HCT116 (cell line): ENCODE measurements at regions not wholly inside any gene's neighbourhood (a gene's known extent, or its start where the extent isn't known, plus 50 kb on each side); places are given as distances from the start of the nearest gene placed in this dataset.

Source experiments
- ATAC-seq: fragments of 200-7000 bp; cut with Tn5 transposase; 2 replicates; pipeline ENCODE4 v1.9.1; 2020; ENCODE audit warnings: mild to moderate bottlenecking, moderate library complexity
- BruUV-seq: library from RNA; stranded (reverse); fragments of 400-500 nt; replicated peaks from 2 replicates; lab custom pipeline; 2021; lab: Mats Ljungman, UMichigan
- CTCF ChIA-PET: fragments of 300-600 bp; sonication (Branson Sonifier 250); formaldehyde crosslinking; loops from one replicate; lab custom pipeline; 2021; ENCODE audit warnings: antibody characterized with exemption; lab: Charles Lee
- POLR2A ChIA-PET: fragments of 300-600, 350-600 bp; sonication (Branson Sonifier 250); formaldehyde crosslinking; loops from one replicate; lab custom pipeline; 2021; ENCODE audit warnings: antibody characterized with exemption; lab: Charles Lee
- RAD21 ChIA-PET, 2 experiments: fragments of 300-600 bp; sonication (Branson Sonifier 250); formaldehyde crosslinking; loops; one replicate each; lab custom pipeline; 2023; ENCODE audit warnings: low total read pairs in 2 of 2; ENCODE audit not compliant: uncharacterized antibody in 2 of 2, unreplicated experiment in 2 of 2, low non-redundant PET in 1 of 2; lab: Charles Lee
- DNase-seq: peaks from one replicate; pipeline ENCODE4 v3.0.0-alpha.2; 2010; ENCODE audit warnings: low read depth, low spot score
- H2AFZ ChIP-seq: fragments of 200-600 bp; shearing (Covaris generic), sonication (generic); 2 replicates; pipeline ENCODE4 v1.6.1; 2017; ENCODE audit warnings: low read depth, mixed run types, mixed read lengths, antibody characterized with exemption, low read length; ENCODE audit not compliant: poor library complexity, severe bottlenecking
- H3K27ac ChIP-seq: 2 replicates; pipeline ENCODE4 v1.5.1; 2012; ENCODE audit warnings: low read depth, low read length
- H3K27me3 ChIP-seq: fragments of 200-600 bp; sonication (generic); 2 replicates; pipeline ENCODE4 v1.6.1; 2016; ENCODE audit warnings: mixed run types, low read length, mixed read lengths; ENCODE audit not compliant: insufficient read depth
- H3K36me3 ChIP-seq, 2 experiments: fragments of 200-500 bp in 1 of 2; fragments of 200-600 bp in 1 of 2; sonication (Bioruptor generic) in 1 of 2; sonication (generic) in 1 of 2; 2 replicates each; pipeline versions ENCODE4 v1.5.1 to v1.6.1; 2014 to 2016; ENCODE audit warnings: low read length in 2 of 2, inconsistent platforms in 1 of 2, mixed read lengths in 1 of 2, mixed run types in 1 of 2; ENCODE audit not compliant: insufficient read depth in 2 of 2, control insufficient read depth in 1 of 2
- H3K4me1 ChIP-seq, 2 experiments: fragments of 200-600 bp in 1 of 2; sonication (generic) in 1 of 2; 2 replicates each; pipeline versions ENCODE4 v1.5.1 to v1.6.1; 2012 to 2017; ENCODE audit warnings: low read length in 2 of 2, inconsistent platforms in 1 of 2, mild to moderate bottlenecking in 1 of 2, mixed read lengths in 1 of 2, mixed run types in 1 of 2, moderate library complexity in 1 of 2; ENCODE audit not compliant: insufficient read depth in 2 of 2, control insufficient read depth in 1 of 2
- H3K4me2 ChIP-seq: fragments of 200-600 bp; sonication (generic); 2 replicates; pipeline ENCODE4 v1.6.1; 2017; ENCODE audit warnings: mixed run types, low read length, mixed read lengths
- H3K4me3 ChIP-seq, 2 experiments: fragments of 200-600 bp in 1 of 2; sonication (generic) in 1 of 2; replicated peaks in 1 of 2; 2 replicates each; pipeline ENCODE4 v1.5.1; 2011 to 2016; ENCODE audit warnings: low read length in 2 of 2, control low read depth in 1 of 2, low read depth in 1 of 2, mild to moderate bottlenecking in 1 of 2, mixed read lengths in 1 of 2, mixed run types in 1 of 2
- H3K79me2 ChIP-seq: fragments of 200-600 bp; sonication (generic); 2 replicates; pipeline ENCODE4 v1.6.1; 2017; ENCODE audit warnings: mild to moderate bottlenecking, mixed run types, low read length, moderate library complexity, mixed read lengths; ENCODE audit not compliant: insufficient read depth
- H3K9ac ChIP-seq: fragments of 200-600 bp; sonication (generic); 2 replicates; pipeline ENCODE4 v1.6.1; 2016; ENCODE audit warnings: low read length, mixed read lengths
- H3K9me2 ChIP-seq: fragments of 200-600 bp; sonication (generic), shearing (Covaris generic); 2 replicates; pipeline ENCODE4 v1.6.1; 2017; ENCODE audit warnings: mixed run types, mild to moderate bottlenecking, moderate library complexity; ENCODE audit not compliant: insufficient read depth
- H3K9me3 ChIP-seq, 2 experiments: fragments of 200-500 bp in 1 of 2; fragments of 200-600 bp in 1 of 2; sonication (Bioruptor generic) in 1 of 2; sonication (generic) in 1 of 2; 2 replicates each; pipeline ENCODE4 v1.6.1; 2014 to 2017; ENCODE audit warnings: low read length in 2 of 2, mixed read lengths in 2 of 2, inconsistent platforms in 1 of 2, low read depth in 1 of 2, mild to moderate bottlenecking in 1 of 2, mixed run types in 1 of 2, moderate library complexity in 1 of 2; ENCODE audit not compliant: control insufficient read depth in 1 of 2, insufficient read depth in 1 of 2
- H4K20me1 ChIP-seq: fragments of 200-600 bp; sonication (generic), shearing (Covaris generic); 2 replicates; pipeline ENCODE4 v1.6.1; 2017; ENCODE audit warnings: mixed run types, mild to moderate bottlenecking, moderate library complexity; ENCODE audit not compliant: insufficient read depth
- CTCF ChIP-seq, 3 experiments: fragments of 200-600 bp in 1 of 3; sonication (generic) in 1 of 3; IDR thresholded peaks in 2 of 3; conservative IDR thresholded peaks in 1 of 3; 2 replicates each; pipeline ENCODE4 v1.5.1; 2012 to 2017; ENCODE audit warnings: low read depth in 2 of 3, low read length in 2 of 3, antibody characterized with exemption in 1 of 3, borderline replicate concordance in 1 of 3, control low read depth in 1 of 3, mild to moderate bottlenecking in 1 of 3, mixed read lengths in 1 of 3, mixed run types in 1 of 3, moderate library complexity in 1 of 3; ENCODE audit not compliant: insufficient read depth in 1 of 3
- EGR1 ChIP-seq: IDR thresholded peaks from 2 replicates; pipeline ENCODE4 v1.6.1; 2012; ENCODE audit warnings: low read depth
- EZH2 ChIP-seq: fragments of 200-600 bp; sonication (generic); IDR thresholded peaks from 2 replicates; pipeline ENCODE4 v1.6.1; 2017; ENCODE audit warnings: antibody characterized with exemption, mixed run types
- EZH2phosphoT487 ChIP-seq: fragments of 200-600 bp; IDR thresholded peaks from 2 replicates; pipeline ENCODE4 v1.6.1; 2018; ENCODE audit warnings: antibody characterized with exemption, borderline replicate concordance
- FOSL1 ChIP-seq: IDR thresholded peaks from 2 replicates; pipeline ENCODE4 v1.6.1; 2012; ENCODE audit warnings: low read depth
- JUND ChIP-seq: IDR thresholded peaks from 2 replicates; pipeline ENCODE4 v1.6.1; 2012
- SIN3A ChIP-seq: IDR thresholded peaks from 2 replicates; pipeline ENCODE4 v1.6.1; 2012; ENCODE audit warnings: low read depth
- SP1 ChIP-seq: IDR thresholded peaks from 2 replicates; pipeline ENCODE4 v1.6.1; 2012; ENCODE audit warnings: low read depth
- SRF ChIP-seq: IDR thresholded peaks from 2 replicates; pipeline ENCODE4 v1.6.1; 2012; ENCODE audit warnings: low read depth
- TCF7L2 ChIP-seq: IDR thresholded peaks from 2 replicates; pipeline ENCODE4 v1.7.0; 2011; ENCODE audit warnings: borderline replicate concordance, inconsistent platforms; ENCODE audit not compliant: insufficient read depth, insufficient read length; ENCODE audit errors: extremely low read depth
- YY1 ChIP-seq: IDR thresholded peaks from 2 replicates; pipeline ENCODE4 v1.6.1; 2011; ENCODE audit warnings: low read length, low read depth, moderate library complexity, mild to moderate bottlenecking; ENCODE audit not compliant: insufficient replicate concordance; ENCODE audit errors: extremely low read depth
- intact Hi-C: fragments of 100-400 bp; cut with micrococcal nuclease; formaldehyde crosslinking; loops from 2 replicates; pipeline ENCODE4 v1.10.0; 2022

- no peak for DNase-seq
- Histone ChIP-seq H3K9me2 (no peaks in the 10 kb centered on the region), H3K9ac (no peak overlapping the region), H3K27ac (no peak overlapping the region), H3K4me2 (no peak overlapping the region), H2AFZ (no peak overlapping the region), H3K4me3 (no peak overlapping the region), H3K79me2 (no peaks in the 10 kb centered on the region), H3K36me3 (no peaks in the 10 kb centered on the region), H4K20me1 (no peaks in the 10 kb centered on the region), H3K9me3 (no peaks in the 10 kb centered on the region), H3K4me1 (no peaks in the 10 kb centered on the region), H3K27me3 (no peaks in the 10 kb centered on the region)
- no TSS peak for BruUV-seq
- CTCF ChIA-PET = no interaction called here
- POLR2A ChIA-PET = no interaction called here
- TF ChIP-seq YY1 (no peak), TCF7L2 (no peak), EGR1 (no peak), SRF (no peak), SIN3A (no peak), SP1 (no peak), CTCF (IDR thresholded peaks at IDR 0.05 in 2 of 3, conservative IDR thresholded peaks at IDR 0.05 in 1 of 3; ENCODE audit: borderline replicate concordance in 1 of 3, insufficient read depth in 1 of 3, low read depth in 2 of 3, low read length in 2 of 3) (no peak), JUND (no peak), FOSL1 (no peak), EZH2phosphoT487 (no peak), EZH2 (no peak)
- ATAC-seq = no peak
- intact Hi-C loops = no loop called here
- RAD21 ChIA-PET = no interaction called here
These were observed 211.8 kb downstream of the GLUD2 start for GRCh38 chrX:121259170-121259569.
